ENCODE measurements at regions not wholly inside any gene's neighbourhood (a gene's known extent, or its start where the extent isn't known, plus 50 kb on each side); places are given as distances from the start of the nearest gene placed in this dataset.
"Not testable (repeated sequence)": the region's sequence is repeated elsewhere in the genome, so short reads cannot be mapped to it uniquely, and the experiment has no call there.

DNA sequence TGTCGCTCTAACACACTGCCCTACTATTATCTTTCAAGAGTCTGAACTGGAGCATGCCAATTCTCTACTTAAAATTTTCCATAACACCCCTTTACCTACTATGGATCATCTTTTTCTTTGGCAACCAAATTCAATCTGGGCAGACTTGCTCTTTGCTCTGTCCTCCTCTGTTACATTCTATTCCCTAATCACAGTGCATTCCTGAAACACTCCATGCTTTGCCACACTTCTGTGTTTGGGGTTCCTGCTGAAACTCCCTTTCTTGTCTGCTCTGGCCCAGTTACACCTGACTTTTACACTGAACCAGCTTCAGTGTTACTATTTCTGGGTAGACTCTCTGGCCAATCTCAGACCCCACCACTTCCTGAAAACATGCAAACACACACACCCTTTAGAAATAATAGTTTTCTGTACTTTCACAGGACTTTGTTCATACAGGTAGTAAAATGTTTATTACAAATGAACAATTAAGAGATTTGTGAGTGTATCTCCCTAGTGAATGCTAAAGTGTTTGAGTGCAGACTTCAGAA lies 119.9 kb upstream of the DCC start:
- no peak for DNase-seq

DNA sequence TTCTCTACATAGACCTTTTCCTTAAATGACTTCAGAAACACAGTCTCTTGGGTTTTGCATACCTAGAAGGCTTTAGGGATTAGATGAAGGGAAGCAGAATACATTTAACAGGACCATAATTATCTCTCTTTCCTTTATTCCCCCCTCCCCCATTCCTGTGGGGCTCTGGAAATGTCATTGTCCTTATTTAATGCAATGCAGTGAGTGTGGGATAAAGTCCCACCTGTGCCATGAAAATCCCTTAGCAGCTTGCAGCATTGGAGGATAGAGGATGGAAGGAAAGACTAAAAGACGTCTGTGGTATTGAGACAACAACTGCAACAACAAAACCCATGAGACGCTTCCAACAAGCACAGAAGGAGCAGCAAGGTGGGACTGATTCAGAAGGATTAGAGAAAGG lies 117.8 kb upstream of the DCC start:
- DNase-seq, result no peak

DNA sequence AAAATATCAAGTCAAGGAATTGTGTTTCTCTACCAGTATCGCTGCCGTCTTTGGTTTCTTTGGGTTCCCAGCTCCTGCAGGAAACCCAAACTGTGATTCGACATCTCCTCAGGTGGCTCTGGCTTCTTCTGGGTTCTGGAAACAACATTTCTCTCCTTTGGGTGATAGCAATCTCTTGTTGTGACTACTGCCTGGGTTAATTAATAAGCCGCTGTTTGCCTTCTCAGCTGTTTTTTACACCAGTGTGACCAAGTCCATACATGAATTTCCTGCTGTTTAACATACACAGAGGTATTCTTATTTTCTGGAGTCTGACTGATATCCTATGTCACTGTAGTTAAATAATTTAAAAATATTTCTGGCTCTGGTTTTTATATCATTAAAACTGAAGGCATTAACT lies 112.5 kb upstream of the DCC start:
- no peak for DNase-seq

DNA sequence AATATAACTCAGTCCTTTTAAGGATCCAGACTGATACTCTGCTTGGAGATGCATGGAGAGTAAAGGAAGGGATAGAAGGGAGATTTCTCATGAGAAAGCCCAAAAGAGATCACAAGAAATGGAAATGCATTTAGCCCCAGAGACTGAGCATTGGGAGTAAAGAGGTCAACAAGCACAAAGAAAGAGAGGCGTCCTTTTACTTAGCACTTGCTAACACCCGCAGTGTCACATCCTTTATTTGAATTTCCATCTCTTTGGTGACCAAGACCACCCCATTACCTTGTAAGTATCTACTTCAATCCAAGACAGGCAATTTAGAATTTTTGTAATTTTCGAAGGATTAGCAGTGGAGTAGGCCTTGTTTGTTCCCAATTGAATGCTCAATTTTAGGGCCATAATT lies 111.8 kb upstream of the DCC start:
- no peak for DNase-seq

DNA sequence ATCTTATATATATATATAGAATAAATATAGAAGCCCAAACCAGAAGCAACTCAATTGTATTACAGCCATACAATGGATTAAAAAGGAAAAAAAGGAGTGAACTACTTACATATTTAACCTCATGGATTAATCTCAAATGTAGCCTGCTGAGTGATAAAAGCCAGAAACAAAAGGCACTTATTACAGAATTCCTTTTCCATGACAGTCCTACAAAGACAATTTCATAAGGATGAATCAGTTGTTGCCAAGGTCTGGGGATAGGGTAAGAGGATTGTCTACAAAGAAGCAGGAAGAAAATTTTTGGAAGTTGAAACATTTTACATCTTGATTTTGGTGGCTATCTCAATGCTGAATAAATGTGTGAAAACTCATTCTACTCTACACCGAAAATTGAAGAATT lies 103.9 kb upstream of the DCC start:
- no peak for DNase-seq

DNA sequence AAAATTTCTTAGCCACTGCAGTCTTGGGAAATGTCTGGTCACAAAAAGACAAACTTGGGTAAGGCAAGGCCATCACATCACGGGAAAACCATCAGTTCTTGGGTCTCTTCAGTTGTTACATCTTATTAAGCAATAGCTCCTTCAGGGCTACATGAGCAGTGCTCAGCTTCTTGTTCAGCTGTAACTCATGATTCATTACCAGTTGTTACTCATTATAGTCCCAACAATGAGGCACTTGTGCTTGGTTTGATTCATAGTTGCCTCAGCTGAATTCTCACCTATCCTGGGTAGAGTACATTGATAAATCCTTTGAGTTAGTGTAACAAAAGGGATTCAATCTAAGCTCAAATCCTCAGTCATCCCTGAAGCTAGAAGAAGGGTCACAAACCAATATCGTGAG lies 102.4 kb upstream of the DCC start:
- no peak for DNase-seq

GRCh38 chr18:52242711-52243110 lies 97.3 kb upstream of the DCC start:
- DNase-seq, result no peak

DNA sequence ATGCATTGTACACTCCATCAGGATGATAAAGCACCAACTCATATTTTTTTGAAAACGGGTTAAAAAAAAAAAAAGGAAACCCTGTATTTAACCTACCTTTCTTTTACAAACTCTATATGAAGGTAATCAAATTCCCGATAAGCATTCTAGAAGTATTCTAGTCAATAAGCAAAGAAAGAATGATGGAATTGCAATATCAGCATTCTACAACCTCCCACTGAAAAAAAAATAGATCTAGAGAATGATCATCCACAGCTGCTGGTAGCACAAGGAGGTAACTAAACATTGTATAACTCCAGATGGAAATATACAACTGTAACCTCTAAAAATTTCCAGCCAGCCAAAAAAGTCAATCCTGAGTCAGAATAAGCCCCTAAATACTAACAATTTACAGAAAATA lies 95.3 kb upstream of the DCC start:
- DNase-seq, result no peak

DNA sequence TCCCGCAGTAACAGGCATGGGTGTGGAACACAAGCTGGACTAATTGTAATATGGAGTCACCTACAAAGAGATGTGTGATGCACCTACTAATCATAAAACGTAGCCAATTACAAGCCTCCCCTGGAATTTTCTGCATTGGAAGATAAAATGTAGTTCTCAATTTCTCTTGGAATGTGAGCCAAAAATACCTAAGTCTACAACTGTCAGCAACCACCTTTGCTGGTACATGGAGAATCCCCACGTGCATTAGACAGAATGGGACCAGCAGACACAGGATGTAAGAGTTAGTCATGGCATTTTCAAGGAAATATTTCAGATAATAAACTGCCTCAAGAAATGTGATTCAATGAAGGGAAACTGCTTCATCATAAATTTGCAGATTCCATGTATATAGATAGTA lies 85.6 kb upstream of the DCC start:
- DNase-seq, result no peak

DNA sequence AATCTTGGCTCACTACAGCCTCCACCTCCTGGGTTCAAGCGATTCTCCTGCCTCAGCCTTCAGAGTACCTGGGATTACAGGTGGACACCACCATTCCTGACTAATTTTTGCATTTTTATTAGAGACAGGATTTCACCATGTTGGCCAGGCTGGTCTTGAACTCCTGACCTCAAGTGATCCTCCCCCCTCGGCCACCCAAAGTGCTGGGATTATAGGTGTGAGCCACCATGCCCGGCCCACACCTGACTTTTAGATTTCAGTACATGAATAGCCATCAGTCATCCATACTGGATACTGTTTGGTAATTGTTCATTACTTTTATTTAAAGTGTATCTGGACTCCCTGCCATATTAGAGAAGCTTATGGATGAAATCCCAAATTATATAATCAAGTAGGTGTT lies 82.6 kb upstream of the DCC start:
- DNase-seq, result not testable (repeated sequence)

- no peak for DNase-seq
These were observed 64.2 kb upstream of the DCC start for GRCh38 chr18:52275817-52276216.

DNA sequence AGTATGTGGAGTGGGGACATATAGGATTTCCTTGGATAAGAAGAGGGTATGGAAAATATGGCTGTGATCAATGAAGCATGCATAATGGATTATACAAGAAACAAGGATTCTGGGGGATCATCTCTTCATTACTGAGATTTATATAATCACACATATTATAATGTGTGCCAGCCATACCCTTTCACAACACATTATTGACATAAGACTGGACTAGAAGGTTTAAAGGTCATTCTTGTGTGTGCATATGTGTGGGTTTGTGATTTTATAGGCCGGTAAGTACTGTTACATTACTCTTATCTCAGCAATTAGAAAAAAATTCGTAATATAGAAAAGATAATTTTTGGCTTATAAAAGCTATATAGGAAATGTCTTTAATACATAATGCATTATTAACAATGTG lies 62.2 kb upstream of the DCC start:
- DNase-seq, result no peak

DNA sequence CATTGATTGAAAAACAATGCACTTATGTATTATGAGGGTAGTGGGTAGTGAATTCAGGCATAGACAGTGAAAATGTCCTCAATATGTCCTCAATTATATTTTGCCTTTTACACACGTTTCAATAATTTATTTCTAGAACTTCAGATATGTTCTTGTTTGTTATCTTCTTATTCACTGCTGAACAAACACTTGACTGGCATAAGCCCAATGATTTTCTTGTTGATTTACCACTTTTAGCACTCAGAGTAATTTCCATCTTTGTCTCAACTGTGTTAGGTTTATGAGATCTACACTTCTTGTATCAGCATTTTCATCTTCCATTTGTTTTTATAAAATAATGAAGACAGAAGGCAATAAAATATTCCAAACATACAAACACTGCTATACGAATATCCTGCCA lies 61.8 kb upstream of the DCC start:
- no peak for DNase-seq

DNA sequence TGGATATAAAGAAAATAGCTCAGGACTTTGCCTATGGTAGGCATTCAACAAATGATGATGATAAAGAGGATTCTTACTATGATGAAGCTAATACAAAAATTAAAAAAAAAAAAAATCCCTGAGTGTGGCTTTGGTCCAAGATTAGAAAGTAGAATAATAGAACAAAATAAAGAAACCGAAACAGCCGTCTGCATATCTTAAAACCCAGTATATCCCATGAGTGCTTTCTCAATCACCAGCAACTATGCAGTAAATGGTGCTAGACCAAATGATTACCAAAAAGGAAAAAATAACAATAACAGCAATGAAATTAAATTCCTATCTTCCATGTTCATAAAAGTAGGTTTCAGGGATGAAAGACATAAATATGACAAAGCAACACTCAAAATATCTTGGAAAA lies 59.3 kb upstream of the DCC start:
- DNase-seq, result no peak

DNA sequence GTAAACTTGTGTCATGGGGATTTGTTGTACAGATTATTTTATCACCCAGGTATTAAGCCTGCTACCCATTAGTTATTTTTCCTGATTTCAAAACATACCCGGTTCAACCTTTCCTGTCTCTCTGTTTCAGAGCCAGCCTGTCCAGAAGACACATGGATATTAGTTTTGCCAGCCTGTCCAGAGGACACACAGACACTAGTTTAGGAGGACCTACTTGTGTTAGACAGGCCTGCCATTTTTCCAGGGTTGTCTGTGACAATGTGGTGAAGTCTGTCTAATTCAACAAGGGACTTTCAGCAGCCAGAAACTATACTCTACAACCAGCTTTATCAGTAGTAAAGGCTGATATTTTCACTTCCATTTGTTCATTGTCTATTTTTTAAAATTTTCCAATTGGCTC lies 56.1 kb upstream of the DCC start:
- DNase-seq, result no peak

GRCh38 chr18:52286675-52287074 lies 53.3 kb upstream of the DCC start:
- DNase-seq, result no peak

DNA sequence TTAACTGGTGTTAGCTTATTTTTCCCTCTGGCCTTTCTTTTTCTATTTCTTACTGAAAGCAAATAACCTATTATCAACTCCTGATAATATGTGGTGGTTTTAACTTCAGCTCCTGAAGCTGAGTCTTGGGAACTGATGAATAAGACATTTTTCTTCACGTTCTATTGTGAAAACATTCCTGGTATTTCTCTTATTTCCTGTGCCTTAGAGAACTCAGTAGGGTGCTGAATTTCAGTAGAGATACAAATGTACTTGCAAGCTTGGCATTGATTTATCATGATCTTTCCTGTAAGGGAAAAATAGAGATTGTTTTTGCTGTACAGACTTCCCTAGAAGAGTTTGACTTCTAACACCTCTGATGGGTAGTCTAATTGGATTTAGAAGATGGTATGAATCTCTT lies 52.8 kb upstream of the DCC start:
- no peak for DNase-seq

- DNase-seq, result no peak
These were observed 51.5 kb upstream of the DCC start for GRCh38 chr18:52288403-52289004.

GRCh38 chr18:52289392-52289791 lies 50.6 kb upstream of the DCC start:
- DNase-seq, result no peak

Measured in activated CD8-positive, alpha-beta memory T cell treated with anti-CD3 and anti-CD28 coated beads for 24 hours (primary cell).